B cell (primary cell): ENCODE measurements at regions not wholly inside any gene's neighbourhood (a gene's known extent, or its start where the extent isn't known, plus 50 kb on each side); places are given as distances from the start of the nearest gene placed in this dataset.

Source experiments
- CTCF ChIP-seq: fragments of 200-600 bp; IDR thresholded peaks from one replicate; pipeline ENCODE4 v1.8.0; 2022; ENCODE audit warnings: antibody characterized with exemption, mild to moderate bottlenecking
- EZH2 ChIP-seq: IDR thresholded peaks from 2 replicates; pipeline ENCODE4 v1.6.1; 2012; ENCODE audit warnings: borderline replicate concordance, low read depth, mild to moderate bottlenecking, moderate library complexity, low read length; ENCODE audit not compliant: insufficient read depth, poor library complexity, severe bottlenecking

- TF ChIP-seq CTCF (no peak), EZH2 (no peak)
These were observed 137.8 kb upstream of the RND3 start for GRCh38 chr2:150625303-150625702.
